ENCODE measurements at regions not wholly inside any gene's neighbourhood (a gene's known extent, or its start where the extent isn't known, plus 50 kb on each side); places are given as distances from the start of the nearest gene placed in this dataset.
A peak's percentile ranks its signal among the peaks of the same experiment; 100 is the strongest.

GRCh38 chr9:103981912-103982311, 112.2 kb upstream of the SMC2 start:
- no peak overlapping the region for H3K4me3 ChIP-seq (ENCODE audit: low read length)
- TF ChIP-seq CTCF (IDR thresholded peaks at IDR 0.05; ENCODE audit: insufficient read depth, low read depth, low read length, missing control alignments), result no peak

GRCh38 chr9:103985077-103985476, 109.0 kb upstream of the SMC2 start:
- no peak overlapping the region for H3K4me3 ChIP-seq (ENCODE audit: low read length)
- DNase-seq (ENCODE audit: low read depth), result no peak
- no peak for TF ChIP-seq CTCF (IDR thresholded peaks at IDR 0.05; ENCODE audit: insufficient read depth, low read depth, low read length, missing control alignments)

More at GRCh38 chr9:103981912-103982311, 112.2 kb upstream of the SMC2 start:
- DNase-seq (ENCODE audit: low read depth), result no peak

- H3K4me3 ChIP-seq (ENCODE audit: low read length), result no peak overlapping the region
- DNase-seq (ENCODE audit: low read depth), result no peak
- TF ChIP-seq CTCF (IDR thresholded peaks at IDR 0.05; ENCODE audit: insufficient read depth, low read depth, low read length, missing control alignments), result no peak
Measured at GRCh38 chr9:103988821-103989220, 105.3 kb upstream of the SMC2 start.

GRCh38 chr9:103990311-103990710, 103.8 kb upstream of the SMC2 start:
- no peak for DNase-seq (ENCODE audit: low read depth)
- no peak for TF ChIP-seq CTCF (IDR thresholded peaks at IDR 0.05; ENCODE audit: insufficient read depth, low read depth, low read length, missing control alignments)
- no peak overlapping the region for H3K4me3 ChIP-seq (ENCODE audit: low read length)

- no peak overlapping the region for H3K4me3 ChIP-seq (ENCODE audit: low read length)
- DNase-seq (ENCODE audit: low read depth), result no peak
- TF ChIP-seq CTCF (IDR thresholded peaks at IDR 0.05; ENCODE audit: insufficient read depth, low read depth, low read length, missing control alignments), result no peak
Measured at GRCh38 chr9:103991001-103991400, 103.1 kb upstream of the SMC2 start.

- H3K4me3 ChIP-seq (ENCODE audit: low read length), result no peak overlapping the region
- no peak for TF ChIP-seq CTCF (IDR thresholded peaks at IDR 0.05; ENCODE audit: insufficient read depth, low read depth, low read length, missing control alignments)
- peak; percentile 2 for DNase-seq (ENCODE audit: low read depth)
Measured at GRCh38 chr9:103991698-103992097, 102.4 kb upstream of the SMC2 start.

- no peak overlapping the region for H3K4me3 ChIP-seq (ENCODE audit: low read length)
- peak; percentile 7 for DNase-seq (ENCODE audit: low read depth)
- no peak for TF ChIP-seq CTCF (IDR thresholded peaks at IDR 0.05; ENCODE audit: insufficient read depth, low read depth, low read length, missing control alignments)
Measured at GRCh38 chr9:103992938-103993579, 101.0 kb upstream of the SMC2 start.
